GM12878 (cell line): ENCODE measurements at regions not wholly inside any gene's neighbourhood (a gene's known extent, or its start where the extent isn't known, plus 50 kb on each side); places are given as distances from the start of the nearest gene placed in this dataset.

Source experiments
- CREB1 ChIP-seq: IDR thresholded peaks from 2 replicates; pipeline ENCODE4 v1.6.1; 2012; ENCODE audit warnings: low read depth, mild to moderate bottlenecking, inconsistent platforms
- CTCF ChIP-seq, 3 experiments: IDR thresholded peaks in 2 of 3; conservative IDR thresholded peaks in 1 of 3; 2 replicates each; pipeline ENCODE4 v1.5.1; 2011; ENCODE audit warnings: low read depth in 3 of 3, low read length in 3 of 3, mild to moderate bottlenecking in 3 of 3, control low read depth in 2 of 3, moderate library complexity in 2 of 3, inconsistent platforms in 1 of 3, mixed read lengths in 1 of 3; ENCODE audit not compliant: control insufficient read depth in 2 of 3, insufficient read depth in 1 of 3; ENCODE audit errors: extremely low read depth in 1 of 3
- DPF2 ChIP-seq: fragments of 450-650 bp; IDR thresholded peaks from 2 replicates; pipeline ENCODE4 v1.6.1; 2017; ENCODE audit warnings: mild to moderate bottlenecking
- MEF2B ChIP-seq: fragments of 450-650 bp; IDR thresholded peaks from 2 replicates; pipeline ENCODE4 v1.6.1; 2018; ENCODE audit warnings: mild to moderate bottlenecking, moderate library complexity; ENCODE audit not compliant: partially characterized antibody, poor library complexity, severe bottlenecking
- NBN ChIP-seq: fragments of 450-650 bp; IDR thresholded peaks from 2 replicates; pipeline ENCODE4 v1.6.1; 2016
- NFYA ChIP-seq: IDR thresholded peaks from 2 replicates; pipeline ENCODE4 v1.6.1; 2011; ENCODE audit warnings: low read depth, mild to moderate bottlenecking, low read length, improper control_type of control experiment, borderline replicate concordance
- PBX3 ChIP-seq: IDR thresholded peaks from 2 replicates; pipeline ENCODE4 v1.6.1; 2011; ENCODE audit warnings: mild to moderate bottlenecking, low read depth, low read length, moderate library complexity; ENCODE audit not compliant: insufficient replicate concordance
- POU2F2 ChIP-seq: IDR thresholded peaks from 3 replicates; pipeline ENCODE4 v1.6.1; 2011; ENCODE audit warnings: low read depth, mild to moderate bottlenecking, low read length, borderline replicate concordance
- RB1 ChIP-seq: fragments of 450-650 bp; formaldehyde crosslinking; IDR thresholded peaks from 2 replicates; pipeline ENCODE4 v1.6.1; 2017; ENCODE audit warnings: mild to moderate bottlenecking, borderline replicate concordance
- RFX5 ChIP-seq: IDR thresholded peaks from 2 replicates; pipeline ENCODE4 v1.6.1; 2011; ENCODE audit warnings: low read depth, low read length, improper control_type of control experiment
- SMAD5 ChIP-seq: IDR thresholded peaks from 2 replicates; pipeline ENCODE4 v1.6.1; 2016; ENCODE audit warnings: antibody characterized with exemption, low read depth
- TBL1XR1 ChIP-seq: IDR thresholded peaks from 2 replicates; pipeline ENCODE4 v1.6.1; 2012; ENCODE audit warnings: low read depth, low read length, improper control_type of control experiment
- ZBTB11 ChIP-seq: fragments of 450-650 bp; formaldehyde crosslinking; IDR thresholded peaks from 2 replicates; pipeline ENCODE4 v1.5.0; 2022; ENCODE audit warnings: mild to moderate bottlenecking, missing genetic modification characterization
- ZNF592 ChIP-seq: fragments of 450-650 bp; IDR thresholded peaks from 2 replicates; pipeline ENCODE4 v1.6.1; 2017; ENCODE audit warnings: mild to moderate bottlenecking, moderate library complexity

GRCh38 chr2:235319095-235319494 lies 174.7 kb upstream of the AGAP1 start:
- no peak for TF ChIP-seq CTCF (IDR thresholded peaks at IDR 0.05 in 2 of 3, conservative IDR thresholded peaks at IDR 0.05 in 1 of 3; ENCODE audit: control insufficient read depth in 2 of 3, extremely low read depth in 1 of 3, insufficient read depth in 1 of 3, low read depth in 3 of 3, low read length in 3 of 3)
- no peak for TF ChIP-seq ZNF592
- no peak for TF ChIP-seq PBX3
- no peak for TF ChIP-seq CREB1
- TF ChIP-seq RFX5: no peak
- no peak for TF ChIP-seq TBL1XR1
- no peak for TF ChIP-seq RB1
- no peak for TF ChIP-seq NBN
- no peak for TF ChIP-seq SMAD5
- TF ChIP-seq POU2F2: no peak
- no peak for TF ChIP-seq MEF2B
- TF ChIP-seq DPF2: no peak
- no peak for TF ChIP-seq ZBTB11 (CRISPR knock-in tag)
- TF ChIP-seq NFYA: no peak
